ENCODE measurements at regions not wholly inside any gene's neighbourhood (a gene's known extent, or its start where the extent isn't known, plus 50 kb on each side); places are given as distances from the start of the nearest gene placed in this dataset.
A peak's percentile ranks its signal among the peaks of the same experiment; 100 is the strongest.

GRCh38 chrX:95835223-95835622 is 849.4 kb upstream of the DIAPH2 start:
- no peaks in the 10 kb centered on the region for H3K4me1 Mint-ChIP-seq (ENCODE audit: low read depth)
- no peaks in the 10 kb centered on the region for H3K27me3 Mint-ChIP-seq (ENCODE audit: low read depth)
- H3K4me3 Mint-ChIP-seq (ENCODE audit: unreplicated experiment) = no peak overlapping the region
- TF ChIP-seq CTCF (IDR thresholded peaks at IDR 0.05) = no peak
- no peak overlapping the region for H3K27ac Mint-ChIP-seq (ENCODE audit: unreplicated experiment)
- peak; percentile 33 for DNase-seq (ENCODE audit: low spot score)
- peaks cover 23% of the 10 kb centered on the region for H3K9me3 Mint-ChIP-seq (ENCODE audit: low read depth)
- no peaks in the 10 kb centered on the region for H3K36me3 Mint-ChIP-seq (ENCODE audit: low read depth)

GRCh38 chrX:95836517-95836916 is 848.1 kb upstream of the DIAPH2 start:
- no peaks in the 10 kb centered on the region for H3K4me1 Mint-ChIP-seq (ENCODE audit: low read depth)
- H3K9me3 Mint-ChIP-seq (ENCODE audit: low read depth) = peaks cover 19% of the 10 kb centered on the region
- H3K36me3 Mint-ChIP-seq (ENCODE audit: low read depth) = no peaks in the 10 kb centered on the region
- DNase-seq (ENCODE audit: low spot score) = no peak
- H3K4me3 Mint-ChIP-seq (ENCODE audit: unreplicated experiment) = no peak overlapping the region
- TF ChIP-seq CTCF (IDR thresholded peaks at IDR 0.05) = no peak
- H3K27ac Mint-ChIP-seq (ENCODE audit: unreplicated experiment) = no peak overlapping the region
- no peaks in the 10 kb centered on the region for H3K27me3 Mint-ChIP-seq (ENCODE audit: low read depth)

- Mint-ChIP-seq H3K4me3 (ENCODE audit: unreplicated experiment) (no peak overlapping the region), H3K27me3 (ENCODE audit: low read depth) (no peaks in the 10 kb centered on the region), H3K27ac (ENCODE audit: unreplicated experiment) (no peak overlapping the region), H3K9me3 (ENCODE audit: low read depth) (peaks cover 4% of the 10 kb centered on the region), H3K4me1 (ENCODE audit: low read depth) (no peaks in the 10 kb centered on the region), H3K36me3 (ENCODE audit: low read depth) (no peaks in the 10 kb centered on the region)
- DNase-seq (ENCODE audit: low spot score) = no peak
- TF ChIP-seq CTCF (IDR thresholded peaks at IDR 0.05) = no peak
These were observed 842.8 kb upstream of the DIAPH2 start for GRCh38 chrX:95841863-95842262.

GRCh38 chrX:95860127-95860526 is 824.5 kb upstream of the DIAPH2 start:
- H3K4me1 Mint-ChIP-seq (ENCODE audit: low read depth) = no peaks in the 10 kb centered on the region
- H3K27me3 Mint-ChIP-seq (ENCODE audit: low read depth) = no peaks in the 10 kb centered on the region
- H3K27ac Mint-ChIP-seq (ENCODE audit: unreplicated experiment) = no peak overlapping the region
- H3K9me3 Mint-ChIP-seq (ENCODE audit: low read depth) = peaks cover 19% of the 10 kb centered on the region
- no peak for DNase-seq (ENCODE audit: low spot score)
- H3K4me3 Mint-ChIP-seq (ENCODE audit: unreplicated experiment) = no peak overlapping the region
- TF ChIP-seq CTCF (IDR thresholded peaks at IDR 0.05) = no peak
- no peaks in the 10 kb centered on the region for H3K36me3 Mint-ChIP-seq (ENCODE audit: low read depth)

GRCh38 chrX:95875661-95876060 is 809.0 kb upstream of the DIAPH2 start:
- Mint-ChIP-seq H3K36me3 (ENCODE audit: low read depth) (no peaks in the 10 kb centered on the region), H3K4me3 (ENCODE audit: unreplicated experiment) (no peak overlapping the region), H3K27ac (ENCODE audit: unreplicated experiment) (no peak overlapping the region), H3K4me1 (ENCODE audit: low read depth) (no peaks in the 10 kb centered on the region), H3K9me3 (ENCODE audit: low read depth) (peaks cover 34% of the 10 kb centered on the region), H3K27me3 (ENCODE audit: low read depth) (no peaks in the 10 kb centered on the region)
- DNase-seq (ENCODE audit: low spot score) = no peak
- no peak for TF ChIP-seq CTCF (IDR thresholded peaks at IDR 0.05)

All from chondrocyte (in vitro differentiated cells).